ENCODE measurements at regions not wholly inside any gene's neighbourhood (a gene's known extent, or its start where the extent isn't known, plus 50 kb on each side); places are given as distances from the start of the nearest gene placed in this dataset.

GRCh38 chr12:40464121-40464520 lies 228.1 kb upstream of the CNTN1 start:
- no peak for TF ChIP-seq CTCF (IDR thresholded peaks at IDR 0.05)
- no peak for TF ChIP-seq POLR2A (IDR thresholded peaks at IDR 0.05)
